HCT116 (cell line): ENCODE measurements at regions not wholly inside any gene's neighbourhood (a gene's known extent, or its start where the extent isn't known, plus 50 kb on each side); places are given as distances from the start of the nearest gene placed in this dataset.
"Not testable (repeated sequence)": the region's sequence is repeated elsewhere in the genome, so short reads cannot be mapped to it uniquely, and the experiment has no call there.

ENCODE experiments used
- ATAC-seq: fragments of 200-7000 bp; cut with Tn5 transposase; 2 replicates; pipeline ENCODE4 v1.9.1; 2020; ENCODE audit warnings: mild to moderate bottlenecking, moderate library complexity
- BruUV-seq: library from RNA; stranded (reverse); fragments of 400-500 nt; replicated peaks from 2 replicates; lab custom pipeline; 2021; lab: Mats Ljungman, UMichigan
- CTCF ChIA-PET: fragments of 300-600 bp; sonication (Branson Sonifier 250); formaldehyde crosslinking; loops from one replicate; lab custom pipeline; 2021; ENCODE audit warnings: antibody characterized with exemption; lab: Charles Lee
- POLR2A ChIA-PET: fragments of 300-600, 350-600 bp; sonication (Branson Sonifier 250); formaldehyde crosslinking; loops from one replicate; lab custom pipeline; 2021; ENCODE audit warnings: antibody characterized with exemption; lab: Charles Lee
- RAD21 ChIA-PET, 2 experiments: fragments of 300-600 bp; sonication (Branson Sonifier 250); formaldehyde crosslinking; loops; one replicate each; lab custom pipeline; 2023; ENCODE audit warnings: low total read pairs in 2 of 2; ENCODE audit not compliant: uncharacterized antibody in 2 of 2, unreplicated experiment in 2 of 2, low non-redundant PET in 1 of 2; lab: Charles Lee
- DNase-seq: peaks from one replicate; pipeline ENCODE4 v3.0.0-alpha.2; 2010; ENCODE audit warnings: low read depth, low spot score
- H2AFZ ChIP-seq: fragments of 200-600 bp; shearing (Covaris generic), sonication (generic); 2 replicates; pipeline ENCODE4 v1.6.1; 2017; ENCODE audit warnings: low read depth, mixed run types, mixed read lengths, antibody characterized with exemption, low read length; ENCODE audit not compliant: poor library complexity, severe bottlenecking
- H3K27ac ChIP-seq: 2 replicates; pipeline ENCODE4 v1.5.1; 2012; ENCODE audit warnings: low read depth, low read length
- H3K27me3 ChIP-seq: fragments of 200-600 bp; sonication (generic); 2 replicates; pipeline ENCODE4 v1.6.1; 2016; ENCODE audit warnings: mixed run types, low read length, mixed read lengths; ENCODE audit not compliant: insufficient read depth
- H3K36me3 ChIP-seq, 2 experiments: fragments of 200-500 bp in 1 of 2; fragments of 200-600 bp in 1 of 2; sonication (Bioruptor generic) in 1 of 2; sonication (generic) in 1 of 2; 2 replicates each; pipeline versions ENCODE4 v1.5.1 to v1.6.1; 2014 to 2016; ENCODE audit warnings: low read length in 2 of 2, inconsistent platforms in 1 of 2, mixed read lengths in 1 of 2, mixed run types in 1 of 2; ENCODE audit not compliant: insufficient read depth in 2 of 2, control insufficient read depth in 1 of 2
- H3K4me1 ChIP-seq, 2 experiments: fragments of 200-600 bp in 1 of 2; sonication (generic) in 1 of 2; 2 replicates each; pipeline versions ENCODE4 v1.5.1 to v1.6.1; 2012 to 2017; ENCODE audit warnings: low read length in 2 of 2, inconsistent platforms in 1 of 2, mild to moderate bottlenecking in 1 of 2, mixed read lengths in 1 of 2, mixed run types in 1 of 2, moderate library complexity in 1 of 2; ENCODE audit not compliant: insufficient read depth in 2 of 2, control insufficient read depth in 1 of 2
- H3K4me2 ChIP-seq: fragments of 200-600 bp; sonication (generic); 2 replicates; pipeline ENCODE4 v1.6.1; 2017; ENCODE audit warnings: mixed run types, low read length, mixed read lengths
- H3K4me3 ChIP-seq, 2 experiments: fragments of 200-600 bp in 1 of 2; sonication (generic) in 1 of 2; replicated peaks in 1 of 2; 2 replicates each; pipeline ENCODE4 v1.5.1; 2011 to 2016; ENCODE audit warnings: low read length in 2 of 2, control low read depth in 1 of 2, low read depth in 1 of 2, mild to moderate bottlenecking in 1 of 2, mixed read lengths in 1 of 2, mixed run types in 1 of 2
- H3K79me2 ChIP-seq: fragments of 200-600 bp; sonication (generic); 2 replicates; pipeline ENCODE4 v1.6.1; 2017; ENCODE audit warnings: mild to moderate bottlenecking, mixed run types, low read length, moderate library complexity, mixed read lengths; ENCODE audit not compliant: insufficient read depth
- H3K9ac ChIP-seq: fragments of 200-600 bp; sonication (generic); 2 replicates; pipeline ENCODE4 v1.6.1; 2016; ENCODE audit warnings: low read length, mixed read lengths
- H3K9me2 ChIP-seq: fragments of 200-600 bp; sonication (generic), shearing (Covaris generic); 2 replicates; pipeline ENCODE4 v1.6.1; 2017; ENCODE audit warnings: mixed run types, mild to moderate bottlenecking, moderate library complexity; ENCODE audit not compliant: insufficient read depth
- H3K9me3 ChIP-seq, 2 experiments: fragments of 200-500 bp in 1 of 2; fragments of 200-600 bp in 1 of 2; sonication (Bioruptor generic) in 1 of 2; sonication (generic) in 1 of 2; 2 replicates each; pipeline ENCODE4 v1.6.1; 2014 to 2017; ENCODE audit warnings: low read length in 2 of 2, mixed read lengths in 2 of 2, inconsistent platforms in 1 of 2, low read depth in 1 of 2, mild to moderate bottlenecking in 1 of 2, mixed run types in 1 of 2, moderate library complexity in 1 of 2; ENCODE audit not compliant: control insufficient read depth in 1 of 2, insufficient read depth in 1 of 2
- H4K20me1 ChIP-seq: fragments of 200-600 bp; sonication (generic), shearing (Covaris generic); 2 replicates; pipeline ENCODE4 v1.6.1; 2017; ENCODE audit warnings: mixed run types, mild to moderate bottlenecking, moderate library complexity; ENCODE audit not compliant: insufficient read depth
- intact Hi-C: fragments of 100-400 bp; cut with micrococcal nuclease; formaldehyde crosslinking; loops from 2 replicates; pipeline ENCODE4 v1.10.0; 2022

DNA sequence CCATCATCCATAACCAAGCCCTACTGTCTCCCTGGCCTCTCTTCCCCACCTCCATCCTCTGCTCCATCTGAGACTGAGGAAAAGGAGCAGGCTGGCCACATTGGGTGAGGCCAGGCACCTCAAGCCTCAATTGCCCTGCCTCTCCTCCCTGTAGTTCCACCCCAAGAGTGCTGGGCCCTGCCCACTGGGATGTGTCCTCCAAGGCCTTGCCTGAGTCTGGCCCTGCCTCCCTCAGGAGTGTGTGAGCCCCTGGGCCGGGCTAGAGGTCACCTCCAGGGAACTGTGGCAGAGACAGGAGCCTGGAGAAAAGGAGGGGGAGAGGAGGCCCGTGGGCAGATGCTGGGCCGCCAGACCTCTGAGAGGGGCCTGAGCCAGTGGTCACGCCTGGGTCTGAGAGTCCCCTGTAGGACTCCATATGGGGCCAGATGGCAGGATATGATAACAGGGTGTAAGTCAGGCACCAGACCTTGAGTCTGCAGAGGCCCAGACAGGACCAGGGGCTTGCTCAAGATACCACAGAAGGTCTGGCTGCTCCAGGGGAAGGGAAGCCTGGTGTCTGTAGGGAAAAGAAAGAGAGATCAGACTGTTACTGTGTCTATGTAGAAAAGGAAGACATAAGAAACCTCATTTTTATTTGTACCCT is 202.5 kb upstream of the CDY1B start:
- H3K9ac ChIP-seq, H3K9me3 ChIP-seq, RAD21 ChIA-PET, BruUV-seq, H4K20me1 ChIP-seq, H3K36me3 ChIP-seq, H3K27me3 ChIP-seq, CTCF ChIA-PET, intact Hi-C loops, ATAC-seq, POLR2A ChIA-PET, H3K9me2 ChIP-seq, DNase-seq, H3K4me2 ChIP-seq, H3K4me3 ChIP-seq, H2AFZ ChIP-seq, H3K79me2 ChIP-seq, H3K4me1 ChIP-seq, H3K27ac ChIP-seq: not testable (repeated sequence)
